KMS-11 (cell line): ENCODE measurements at regions not wholly inside any gene's neighbourhood (a gene's known extent, or its start where the extent isn't known, plus 50 kb on each side); places are given as distances from the start of the nearest gene placed in this dataset.
"Not testable (repeated sequence)": the region's sequence is repeated elsewhere in the genome, so short reads cannot be mapped to it uniquely, and the experiment has no call there.

Experiments used
- H2AFZ ChIP-seq: fragments of 200-600 bp; sonication (generic); 2 replicates; pipeline ENCODE4 v1.6.1; 2016; ENCODE audit warnings: antibody characterized with exemption, mixed run types, low read depth
- H3K27ac ChIP-seq: fragments of 200-600 bp; sonication (generic); 2 replicates; pipeline ENCODE4 v1.6.1; 2016; ENCODE audit warnings: mild to moderate bottlenecking, mixed run types
- H3K27me3 ChIP-seq: fragments of 200-600 bp; sonication (generic); 2 replicates; pipeline ENCODE4 v1.6.1; 2017; ENCODE audit warnings: mild to moderate bottlenecking, low read depth, mixed run types, moderate library complexity; ENCODE audit not compliant: insufficient read depth
- H3K36me3 ChIP-seq: fragments of 200-600 bp; sonication (generic); 2 replicates; pipeline ENCODE4 v1.6.1; 2017; ENCODE audit warnings: mild to moderate bottlenecking, mixed run types; ENCODE audit not compliant: insufficient read depth
- H3K4me1 ChIP-seq: fragments of 200-600 bp; sonication (generic); 2 replicates; pipeline ENCODE4 v1.6.1; 2016; ENCODE audit warnings: mild to moderate bottlenecking, low read depth, mixed run types; ENCODE audit not compliant: poor library complexity, severe bottlenecking
- H3K4me2 ChIP-seq: fragments of 200-600 bp; sonication (generic); 2 replicates; pipeline ENCODE4 v1.7.0; 2016; ENCODE audit warnings: mild to moderate bottlenecking, mixed run types
- H3K4me3 ChIP-seq: fragments of 200-600 bp; sonication (generic); IDR thresholded peaks from 2 replicates; pipeline ENCODE4 v1.6.1; 2017; ENCODE audit warnings: low read depth, low read length, mixed read lengths; ENCODE audit not compliant: insufficient read depth
- H3K79me2 ChIP-seq: fragments of 200-600 bp; sonication (generic); 2 replicates; pipeline ENCODE4 v1.6.1; 2016; ENCODE audit warnings: low read depth, mixed run types; ENCODE audit not compliant: insufficient read depth
- H3K9ac ChIP-seq: fragments of 200-600 bp; sonication (generic); 2 replicates; pipeline ENCODE4 v1.6.1; 2016; ENCODE audit warnings: mild to moderate bottlenecking, mixed run types
- H4K20me1 ChIP-seq: fragments of 200-600 bp; sonication (generic); 2 replicates; pipeline ENCODE4 v1.6.1; 2016; ENCODE audit warnings: mild to moderate bottlenecking, mixed run types; ENCODE audit not compliant: insufficient read depth
- CTCF ChIP-seq: fragments of 200-600 bp; sonication (generic); conservative IDR thresholded peaks from 2 replicates; pipeline ENCODE4 v1.6.1; 2017; ENCODE audit warnings: low read depth, mild to moderate bottlenecking, antibody characterized with exemption, low read length, moderate library complexity, mixed read lengths

- no peak for TF ChIP-seq CTCF
- Histone ChIP-seq H4K20me1 (no peaks in the 10 kb centered on the region), H3K27me3 (no peaks in the 10 kb centered on the region)
Observed at GRCh38 chr13:50255639-50256038, 240.4 kb downstream of the KCNRG start.

GRCh38 chr13:50256536-50257321, 241.5 kb downstream of the KCNRG start:
- not testable (repeated sequence) for H3K27ac ChIP-seq, H3K36me3 ChIP-seq, H4K20me1 ChIP-seq, H3K4me3 ChIP-seq, H3K79me2 ChIP-seq, H3K4me2 ChIP-seq, H3K9ac ChIP-seq, H2AFZ ChIP-seq, H3K27me3 ChIP-seq
- H3K4me1 ChIP-seq = peaks cover 15% of the 10 kb centered on the region

More at GRCh38 chr13:50255639-50256038, 240.4 kb downstream of the KCNRG start:
- H3K36me3 ChIP-seq = no peaks in the 10 kb centered on the region
- no peak overlapping the region for H3K27ac ChIP-seq
- no peaks in the 10 kb centered on the region for H3K79me2 ChIP-seq
- peaks cover 15% of the 10 kb centered on the region for H3K4me1 ChIP-seq
- H2AFZ ChIP-seq = no peak overlapping the region
- H3K4me2 ChIP-seq = no peak overlapping the region
- H3K4me3 ChIP-seq = no peak overlapping the region
- H3K9ac ChIP-seq = no peak overlapping the region

GRCh38 chr13:50257646-50258045, 242.4 kb downstream of the KCNRG start:
- Histone ChIP-seq H4K20me1 (no peaks in the 10 kb centered on the region), H3K79me2 (no peaks in the 10 kb centered on the region), H3K4me3 (no peak overlapping the region), H3K4me2 (no peak overlapping the region), H3K4me1 (peaks cover 15% of the 10 kb centered on the region), H3K27ac (no peak overlapping the region), H3K36me3 (no peaks in the 10 kb centered on the region), H3K27me3 (no peaks in the 10 kb centered on the region), H3K9ac (no peak overlapping the region), H2AFZ (no peak overlapping the region)
- no peak for TF ChIP-seq CTCF

- Histone ChIP-seq H4K20me1 (no peaks in the 10 kb centered on the region), H3K9ac (no peak overlapping the region), H3K27me3 (no peaks in the 10 kb centered on the region), H3K36me3 (no peaks in the 10 kb centered on the region), H3K27ac (no peak overlapping the region), H3K4me3 (no peak overlapping the region), H3K79me2 (no peaks in the 10 kb centered on the region), H3K4me2 (no peak overlapping the region), H3K4me1 (peaks cover 3% of the 10 kb centered on the region), H2AFZ (no peak overlapping the region)
- no peak for TF ChIP-seq CTCF
Observed at GRCh38 chr13:50261130-50261901, 246.1 kb downstream of the KCNRG start.

- H3K36me3 ChIP-seq = no peaks in the 10 kb centered on the region
- no peaks in the 10 kb centered on the region for H3K4me1 ChIP-seq
- H3K27me3 ChIP-seq = no peaks in the 10 kb centered on the region
- no peak overlapping the region for H2AFZ ChIP-seq
- H3K27ac ChIP-seq = no peak overlapping the region
- H3K79me2 ChIP-seq = no peaks in the 10 kb centered on the region
- TF ChIP-seq CTCF = no peak
- no peak overlapping the region for H3K9ac ChIP-seq
- H4K20me1 ChIP-seq = no peaks in the 10 kb centered on the region
- H3K4me2 ChIP-seq = no peak overlapping the region
- H3K4me3 ChIP-seq = no peak overlapping the region
Observed at GRCh38 chr13:50267066-50267465, 251.8 kb downstream of the KCNRG start.
